ENCODE measurements at regions not wholly inside any gene's neighbourhood (a gene's known extent, or its start where the extent isn't known, plus 50 kb on each side); places are given as distances from the start of the nearest gene placed in this dataset.

DNA sequence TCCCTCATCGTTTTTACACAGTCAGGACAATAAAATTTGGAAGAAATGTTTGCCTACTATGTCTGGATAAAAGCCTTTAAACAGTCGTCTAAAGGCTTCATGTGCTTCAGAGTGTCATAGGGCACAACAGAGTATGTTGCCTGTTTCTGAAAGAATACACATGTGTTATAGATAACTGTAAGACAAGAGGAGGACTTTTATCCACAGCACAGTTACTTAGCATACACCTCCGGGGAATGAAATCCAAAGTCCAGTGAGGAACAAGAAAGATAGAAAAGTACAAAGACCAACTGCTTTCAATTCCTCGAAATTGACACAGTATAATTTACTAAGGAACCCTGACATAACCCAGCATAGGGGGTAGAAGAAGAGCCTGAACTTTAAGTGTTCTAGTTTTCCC is 835.6 kb downstream of the PCDH17 start:
- DNase-seq (ENCODE audit: low read depth) = no peak
- H3K4me3 ChIP-seq (ENCODE audit: low read length) = no peak overlapping the region
- no peak for TF ChIP-seq CTCF (IDR thresholded peaks at IDR 0.05; ENCODE audit: insufficient read depth, low read depth, low read length, missing control alignments)

DNA sequence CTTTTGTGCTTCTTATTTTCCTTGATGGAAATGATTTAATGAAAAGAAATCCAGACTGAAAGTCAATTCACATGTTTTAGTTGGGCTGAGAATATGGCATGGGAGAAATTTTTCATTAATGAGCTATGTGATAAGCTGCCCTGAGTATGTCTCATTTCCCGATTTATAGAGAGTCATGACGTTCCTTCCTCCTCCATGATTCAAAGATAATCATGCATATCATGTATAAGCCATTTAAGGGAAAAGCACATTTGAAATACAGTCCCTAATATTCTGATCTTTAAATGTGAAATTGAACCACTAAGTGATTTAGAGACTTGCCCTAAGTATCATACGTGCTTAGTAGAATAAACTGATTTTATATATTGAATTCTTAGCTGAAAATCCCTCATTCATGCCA is 840.9 kb downstream of the PCDH17 start:
- DNase-seq (ENCODE audit: low read depth) = no peak
- no peak for TF ChIP-seq CTCF (IDR thresholded peaks at IDR 0.05; ENCODE audit: insufficient read depth, low read depth, low read length, missing control alignments)
- H3K4me3 ChIP-seq (ENCODE audit: low read length) = no peak overlapping the region

DNA sequence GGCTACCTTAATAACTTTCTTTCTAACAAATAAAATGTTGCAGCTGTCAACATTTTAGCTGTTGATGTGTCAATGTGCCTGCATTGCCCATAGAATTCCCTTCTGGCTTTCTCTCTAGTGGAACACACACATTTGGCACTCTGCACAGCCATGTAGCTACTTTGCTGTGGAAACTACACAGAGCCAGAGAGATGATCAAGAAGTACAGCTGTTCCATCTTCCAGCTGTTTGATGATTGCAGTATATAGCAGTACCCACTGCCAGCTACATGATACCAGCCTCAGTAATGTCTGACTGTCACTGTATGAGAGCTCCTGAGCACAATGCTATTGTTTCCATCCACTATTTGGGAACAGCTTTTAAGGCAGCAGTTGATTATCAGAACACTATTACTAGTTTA is 843.0 kb downstream of the PCDH17 start:
- no peak overlapping the region for H3K4me3 ChIP-seq (ENCODE audit: low read length)
- no peak for TF ChIP-seq CTCF (IDR thresholded peaks at IDR 0.05; ENCODE audit: insufficient read depth, low read depth, low read length, missing control alignments)
- no peak for DNase-seq (ENCODE audit: low read depth)

- no peak overlapping the region for H3K4me3 ChIP-seq (ENCODE audit: low read length)
- TF ChIP-seq CTCF (IDR thresholded peaks at IDR 0.05; ENCODE audit: insufficient read depth, low read depth, low read length, missing control alignments) = no peak
- DNase-seq (ENCODE audit: low read depth) = no peak
These were observed 844.8 kb downstream of the PCDH17 start for GRCh38 chr13:58476206-58476918.

DNA sequence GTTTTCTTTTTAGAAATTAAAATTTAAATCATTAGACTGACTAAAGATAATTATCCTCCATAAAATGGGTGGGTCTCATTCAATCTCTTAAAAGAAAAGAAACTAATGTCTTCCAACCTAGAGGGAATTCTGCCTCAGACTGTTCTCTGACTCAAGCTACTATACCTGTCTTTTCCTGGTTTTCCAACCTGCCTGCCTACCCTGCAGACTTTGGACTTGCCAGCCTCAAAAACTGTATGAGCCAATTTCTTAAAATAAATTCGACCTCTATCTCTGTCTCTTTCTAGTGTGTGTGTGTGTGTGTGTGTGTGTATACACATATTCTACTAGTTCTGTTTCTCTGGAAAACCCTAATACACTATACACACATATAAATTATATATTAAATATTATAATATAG is 847.3 kb downstream of the PCDH17 start:
- DNase-seq (ENCODE audit: low read depth) = no peak
- H3K4me3 ChIP-seq (ENCODE audit: low read length) = no peak overlapping the region
- no peak for TF ChIP-seq CTCF (IDR thresholded peaks at IDR 0.05; ENCODE audit: insufficient read depth, low read depth, low read length, missing control alignments)

DNA sequence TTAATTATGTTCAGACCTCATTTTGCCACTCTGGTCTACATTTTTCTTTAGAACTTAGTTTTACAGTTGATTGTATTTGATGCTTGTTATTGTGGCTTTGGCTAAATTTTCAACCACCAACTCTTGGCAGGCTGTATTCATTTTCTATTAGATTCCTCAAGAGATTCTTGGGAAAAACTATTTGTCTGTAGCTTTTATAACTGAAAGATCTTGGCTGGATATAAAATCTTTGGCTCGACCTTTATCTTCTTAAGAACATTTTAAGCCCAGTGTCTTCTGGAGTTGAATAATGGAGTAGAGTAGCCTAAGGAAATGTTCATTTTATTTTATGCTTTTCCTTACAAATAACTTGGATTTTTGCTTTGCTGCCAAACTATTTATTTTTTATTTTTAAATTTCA is 848.5 kb downstream of the PCDH17 start:
- DNase-seq (ENCODE audit: low read depth) = no peak
- H3K4me3 ChIP-seq (ENCODE audit: low read length) = no peak overlapping the region
- no peak for TF ChIP-seq CTCF (IDR thresholded peaks at IDR 0.05; ENCODE audit: insufficient read depth, low read depth, low read length, missing control alignments)

DNA sequence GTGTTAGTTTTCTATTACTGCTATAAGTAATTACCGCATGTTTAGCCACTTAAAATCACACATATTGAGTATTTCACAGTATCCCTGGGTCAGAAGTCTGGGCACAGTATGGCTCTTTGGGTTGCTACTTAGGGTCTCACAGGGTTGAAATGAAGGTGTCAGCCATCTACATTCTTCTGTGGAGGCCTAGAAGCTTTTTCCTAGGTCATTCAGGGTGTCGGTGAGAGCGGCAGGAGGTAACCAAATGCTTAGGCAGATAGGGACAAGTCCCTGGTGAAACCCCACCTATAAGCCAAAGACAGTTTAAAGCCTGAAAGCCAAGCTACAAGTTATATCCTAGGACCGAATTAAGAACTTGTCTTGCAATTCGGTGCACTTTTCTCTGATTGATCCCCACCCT is 856.7 kb downstream of the PCDH17 start:
- no peak for TF ChIP-seq CTCF (IDR thresholded peaks at IDR 0.05; ENCODE audit: insufficient read depth, low read depth, low read length, missing control alignments)
- H3K4me3 ChIP-seq (ENCODE audit: low read length) = no peak overlapping the region
- DNase-seq (ENCODE audit: low read depth) = no peak

All from epithelial cell of esophagus (primary cell).